HG03103 (cell line): ENCODE measurements at regions not wholly inside any gene's neighbourhood (a gene's known extent, or its start where the extent isn't known, plus 50 kb on each side); places are given as distances from the start of the nearest gene placed in this dataset.
"Not testable (repeated sequence)": the region's sequence is repeated elsewhere in the genome, so short reads cannot be mapped to it uniquely, and the experiment has no call there.

Experiments
- ATAC-seq: cut with Tn5 transposase; IDR thresholded peaks from one replicate; pipeline ENCODE4 v1.9.1; 2021; ENCODE audit warnings: low read depth; ENCODE audit not compliant: unreplicated experiment

GRCh38 chr7:69256634-69257081, 341.6 kb upstream of the AUTS2 start:
- no peak for ATAC-seq

DNA sequence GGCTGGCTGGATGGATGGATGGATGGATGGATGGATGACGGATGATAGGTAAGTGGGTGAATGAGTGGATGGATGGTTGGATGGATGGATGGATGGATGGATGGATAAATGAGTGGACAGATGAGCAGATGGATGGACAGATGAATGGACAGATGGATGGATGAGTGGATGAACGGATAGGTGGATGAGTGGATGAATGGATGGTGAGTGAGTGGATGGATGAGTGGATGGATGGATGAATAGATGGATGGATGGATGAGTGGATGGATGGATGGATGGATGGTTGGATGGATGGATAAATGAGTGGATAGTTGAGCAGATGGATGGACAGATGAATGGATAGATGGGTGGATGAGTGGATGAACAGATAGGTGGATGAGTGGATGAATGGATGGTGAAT, 340.7 kb upstream of the AUTS2 start:
- no peak for ATAC-seq

DNA sequence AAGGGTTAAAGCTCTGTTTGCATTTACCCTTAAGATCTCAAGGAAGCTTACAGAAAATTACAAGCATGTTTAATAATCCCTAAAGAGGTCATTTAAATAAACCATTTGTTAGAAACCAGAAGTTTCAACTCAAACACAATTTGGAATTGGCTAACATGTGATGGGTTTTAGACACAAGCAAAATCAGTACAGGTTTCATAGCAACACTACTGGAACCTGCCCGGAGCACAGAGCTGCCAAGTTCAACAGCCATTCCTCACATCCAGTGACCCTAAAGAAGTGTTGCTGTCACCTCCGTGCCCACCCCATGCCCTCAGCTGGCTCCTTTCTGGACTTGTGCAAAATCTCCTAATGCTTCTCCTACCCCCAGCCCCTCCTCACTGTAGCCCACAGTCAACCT, 338.8 kb upstream of the AUTS2 start:
- no peak for ATAC-seq

DNA sequence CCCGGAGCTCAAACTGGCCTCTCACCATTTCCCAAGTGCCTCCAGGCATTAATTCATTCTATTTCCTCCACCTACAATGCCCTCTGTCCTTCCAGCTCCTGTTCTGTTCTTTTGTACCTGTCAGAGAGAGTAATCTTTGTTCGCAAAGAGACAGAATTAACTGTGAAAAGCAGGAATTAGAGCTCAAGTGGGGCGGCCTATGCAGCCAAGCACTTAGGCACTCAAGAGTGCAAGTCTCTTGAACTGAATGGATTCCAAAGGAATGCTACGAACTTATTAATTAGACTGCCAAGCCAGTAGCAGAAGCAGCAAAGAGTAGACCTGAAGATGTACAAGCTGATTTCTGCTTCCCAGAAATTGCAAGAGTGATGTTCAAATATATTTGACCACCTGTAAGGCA, 338.3 kb upstream of the AUTS2 start:
- ATAC-seq = no peak

DNA sequence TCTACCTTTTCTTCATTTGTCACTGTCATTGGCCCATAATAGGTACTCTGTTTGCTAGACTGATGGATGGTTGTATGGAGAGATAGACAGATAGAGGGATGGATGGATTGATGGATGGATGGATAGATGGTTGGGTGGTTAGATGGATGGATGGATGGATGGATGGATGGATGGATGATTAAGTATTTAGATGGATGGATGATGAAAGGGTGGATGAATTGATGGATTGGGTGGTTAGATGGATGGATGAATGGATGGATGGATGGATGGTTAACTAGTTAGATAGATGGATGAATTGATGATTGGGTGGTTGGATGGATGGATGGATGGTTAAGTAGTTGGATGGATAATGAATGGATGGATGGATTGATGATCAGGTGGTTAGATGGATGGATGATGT, 334.7 kb upstream of the AUTS2 start:
- ATAC-seq = no peak

DNA sequence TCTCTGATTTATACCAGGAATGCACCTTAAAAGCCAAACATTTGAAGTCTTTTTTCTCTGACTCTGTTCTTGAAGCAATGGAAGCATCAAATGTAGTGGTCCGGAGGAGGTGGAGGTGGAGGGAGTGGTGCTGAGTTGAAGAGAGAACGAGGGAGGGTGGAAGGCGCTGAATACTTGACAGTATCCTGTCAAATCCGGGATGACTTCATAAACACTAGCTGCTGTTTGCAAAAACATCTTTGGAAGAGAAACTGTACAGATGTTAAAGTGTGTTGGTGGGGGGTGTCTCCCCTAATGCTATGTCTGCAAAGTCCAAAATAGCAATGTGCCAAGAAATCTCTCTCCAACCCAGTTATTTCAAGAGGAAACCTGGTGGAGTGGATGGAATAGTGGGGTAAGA, 328.5 kb upstream of the AUTS2 start:
- no peak for ATAC-seq

- no peak for ATAC-seq
Observed at GRCh38 chr7:69272101-69272500, 326.2 kb upstream of the AUTS2 start.

GRCh38 chr7:69276011-69276729, 322.1 kb upstream of the AUTS2 start:
- ATAC-seq = no peak

GRCh38 chr7:69277366-69277765, 320.9 kb upstream of the AUTS2 start:
- ATAC-seq = no peak

DNA sequence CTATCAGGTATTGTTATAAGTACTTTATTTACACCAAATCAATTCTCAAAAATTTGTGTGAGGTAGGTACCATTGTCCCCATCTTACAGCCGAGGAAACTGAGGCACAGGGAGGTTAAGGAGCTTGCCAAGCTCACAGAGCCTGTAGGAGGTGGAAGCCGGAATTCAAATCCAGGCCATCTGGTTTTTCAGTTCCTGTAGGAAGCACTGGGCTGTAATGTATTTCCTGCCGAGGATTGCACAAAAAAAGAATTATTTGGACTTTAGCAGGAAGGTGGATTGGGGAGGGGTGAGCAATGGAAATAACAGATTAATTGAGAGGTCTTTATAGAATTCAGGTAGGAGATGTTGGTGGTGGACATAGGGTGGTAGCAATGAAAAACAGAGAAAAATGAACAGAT, 315.3 kb upstream of the AUTS2 start:
- no peak for ATAC-seq

- no peak for ATAC-seq
Observed at GRCh38 chr7:69283421-69283820, 314.9 kb upstream of the AUTS2 start.

- no peak for ATAC-seq
Observed at GRCh38 chr7:69285854-69286253, 312.4 kb upstream of the AUTS2 start.

DNA sequence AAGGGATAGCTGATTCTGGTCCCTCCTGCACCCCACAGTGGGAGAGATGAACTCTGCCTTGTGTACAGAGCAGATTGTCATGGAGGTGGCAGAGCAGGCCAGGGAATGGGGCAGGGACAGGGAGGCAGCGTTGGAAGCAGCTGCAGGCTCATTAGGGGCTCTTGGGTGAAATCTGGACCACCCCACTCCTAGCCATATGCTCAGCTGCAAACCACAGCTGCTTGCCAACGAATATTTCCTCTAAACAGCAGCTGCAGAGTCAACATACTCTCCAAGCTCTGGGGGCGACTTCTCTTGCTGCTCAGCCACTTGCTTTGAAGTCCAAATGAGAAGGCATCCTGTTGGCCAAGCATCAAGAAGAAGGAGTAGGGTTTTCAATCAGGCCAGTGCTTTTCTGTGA, 302.3 kb upstream of the AUTS2 start:
- no peak for ATAC-seq

GRCh38 chr7:69301253-69301652, 297.0 kb upstream of the AUTS2 start:
- no peak for ATAC-seq

DNA sequence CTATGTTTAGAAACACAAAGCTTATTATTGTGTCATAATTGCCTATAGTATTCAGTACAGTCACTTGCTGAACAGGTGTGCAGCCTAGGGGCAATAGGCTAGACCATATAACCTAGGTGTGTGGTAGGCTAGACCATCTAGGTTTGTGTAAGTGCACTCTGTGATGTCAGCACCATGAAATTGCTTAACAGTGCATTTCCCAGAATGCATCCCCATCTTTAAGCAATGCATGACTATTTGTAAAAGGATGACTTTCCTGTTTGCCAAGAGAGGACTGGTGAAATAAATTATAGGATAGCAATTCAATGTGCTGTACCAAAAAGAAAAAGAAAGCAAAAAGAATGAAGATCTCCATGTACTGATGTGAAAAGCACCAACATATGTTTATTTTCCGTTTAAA, 288.7 kb upstream of the AUTS2 start:
- no peak for ATAC-seq

- ATAC-seq = no peak
Observed at GRCh38 chr7:69311489-69311888, 286.8 kb upstream of the AUTS2 start.

- not testable (repeated sequence) for ATAC-seq
Observed at GRCh38 chr7:69313852-69314251, 284.4 kb upstream of the AUTS2 start.

DNA sequence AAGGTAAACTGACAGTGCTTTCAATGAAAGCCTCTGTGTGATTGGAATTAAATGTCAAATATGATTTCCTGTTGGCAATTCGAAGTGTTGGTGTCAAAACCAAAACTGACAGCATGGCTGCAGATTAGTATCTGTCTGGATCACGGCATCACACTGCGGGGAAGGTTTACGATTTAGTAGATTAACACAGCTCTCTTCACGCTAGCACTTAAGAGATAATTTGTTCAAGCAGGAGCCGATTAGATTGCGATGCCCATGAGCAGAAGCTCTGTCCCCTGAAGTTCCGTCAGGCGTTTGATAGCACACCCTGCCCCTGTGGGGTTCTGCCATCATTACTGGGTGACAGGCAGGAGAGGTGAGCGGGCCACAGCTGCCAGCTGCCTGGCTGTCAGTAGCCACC, 279.5 kb upstream of the AUTS2 start:
- ATAC-seq = no peak

GRCh38 chr7:69328516-69328915, 269.8 kb upstream of the AUTS2 start:
- no peak for ATAC-seq

DNA sequence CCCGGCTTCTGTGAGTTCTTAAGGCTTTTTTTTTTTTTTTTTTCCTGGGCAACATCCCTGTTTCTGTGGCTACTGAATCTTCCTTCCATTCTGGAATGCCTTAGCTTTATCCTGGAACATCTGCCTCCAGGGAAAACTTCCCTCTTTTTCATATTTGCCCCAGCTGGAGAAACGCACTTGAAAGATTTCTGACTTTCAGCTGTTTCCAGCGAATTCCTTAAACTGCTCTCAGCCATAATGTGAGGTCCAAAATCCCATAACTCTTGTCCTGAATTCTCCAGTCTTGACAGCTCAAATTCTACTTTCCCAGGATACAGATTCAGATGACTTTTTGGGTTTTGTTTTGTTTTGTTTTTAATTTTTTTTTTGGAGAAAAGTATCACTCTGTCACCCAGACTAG, 263.6 kb upstream of the AUTS2 start:
- no peak for ATAC-seq

- no peak for ATAC-seq
Observed at GRCh38 chr7:69335331-69335730, 262.9 kb upstream of the AUTS2 start.

GRCh38 chr7:69336976-69337375, 261.3 kb upstream of the AUTS2 start:
- ATAC-seq = no peak

- no peak for ATAC-seq
Observed at GRCh38 chr7:69338144-69338543, 260.1 kb upstream of the AUTS2 start.
